ENCODE measurements at regions not wholly inside any gene's neighbourhood (a gene's known extent, or its start where the extent isn't known, plus 50 kb on each side); places are given as distances from the start of the nearest gene placed in this dataset.

- no peak overlapping the region for H3K27ac ChIP-seq (ENCODE audit: low read depth in 1 of 2, low read length in 2 of 2)
- DNase-seq (ENCODE audit: low spot score): no peak
- no peaks in the 10 kb centered on the region for H3K9me3 ChIP-seq (ENCODE audit: control insufficient read depth in 4 of 4, low read length in 3 of 4)
- no peak for TF ChIP-seq JUND (IDR thresholded peaks at IDR 0.05)
- no peak for TF ChIP-seq HNF4G (IDR thresholded peaks at IDR 0.05)
- TF ChIP-seq NR2F2 (IDR thresholded peaks at IDR 0.05): no peak
- TF ChIP-seq MAX (IDR thresholded peaks at IDR 0.05): no peak
- TF ChIP-seq ATF3 (IDR thresholded peaks at IDR 0.05): no peak
- no peak for TF ChIP-seq GABPA (IDR thresholded peaks at IDR 0.05 in 1 of 2, conservative IDR thresholded peaks at IDR 0.05 in 1 of 2)
- TF ChIP-seq HNF4A (conservative IDR thresholded peaks at IDR 0.05): no peak
- TF ChIP-seq RXRA (IDR thresholded peaks at IDR 0.05): no peak
- no peak for TF ChIP-seq FOXA1 (IDR thresholded peaks at IDR 0.05)
- TF ChIP-seq EGR1 (IDR thresholded peaks at IDR 0.05; ENCODE audit: low read depth in 2 of 2): no peak
- no peak for TF ChIP-seq ZBTB33 (IDR thresholded peaks at IDR 0.05)
- TF ChIP-seq TAF1 (conservative IDR thresholded peaks at IDR 0.05): no peak
- no peak for TF ChIP-seq SP1 (IDR thresholded peaks at IDR 0.05)
- TF ChIP-seq YY1 (IDR thresholded peaks at IDR 0.05): no peak
- no peak for TF ChIP-seq FOXA2 (IDR thresholded peaks at IDR 0.05)
- TF ChIP-seq REST (IDR thresholded peaks at IDR 0.05): no peak
- no peaks in the 10 kb centered on the region for H3K36me3 ChIP-seq (ENCODE audit: control insufficient read depth in 4 of 4, insufficient read depth in 3 of 4, low read depth in 1 of 4, low read length in 3 of 4)
- H3K4me1 ChIP-seq (ENCODE audit: control insufficient read depth in 4 of 4, insufficient read depth in 4 of 4, low read length in 3 of 4): no peaks in the 10 kb centered on the region
- H3K9ac ChIP-seq (ENCODE audit: low read depth in 1 of 2, low read length in 2 of 2): no peak overlapping the region
- peaks cover 0 to 2% (median 0%) of the 10 kb centered on the region in 4 donors for H3K27me3 ChIP-seq (ENCODE audit: control insufficient read depth in 4 of 4, insufficient read depth in 4 of 4, low read length in 3 of 4)
- no peak overlapping the region for H3K4me3 ChIP-seq (ENCODE audit: low read depth in 1 of 3, low read length in 3 of 3)
- WGBS: 80% methylated on average over 20 of the region's 20 CpGs
Observed at GRCh38 chr14:101634202-101634849, 73.0 kb downstream of the DIO3 start.

- peaks cover 0 to 2% (median under 1%) of the 10 kb centered on the region in 4 donors for H3K27me3 ChIP-seq (ENCODE audit: control insufficient read depth in 4 of 4, insufficient read depth in 4 of 4, low read length in 3 of 4)
- no peaks in the 10 kb centered on the region for H3K9me3 ChIP-seq (ENCODE audit: control insufficient read depth in 4 of 4, low read length in 3 of 4)
- H3K27ac ChIP-seq (ENCODE audit: low read depth in 1 of 2, low read length in 2 of 2): no peak overlapping the region
- H3K4me1 ChIP-seq (ENCODE audit: control insufficient read depth in 4 of 4, insufficient read depth in 4 of 4, low read length in 3 of 4): no peaks in the 10 kb centered on the region
- H3K9ac ChIP-seq (ENCODE audit: low read depth in 1 of 2, low read length in 2 of 2): no peak overlapping the region
- no peak overlapping the region for H3K4me3 ChIP-seq (ENCODE audit: low read depth in 1 of 3, low read length in 3 of 3)
- WGBS: 90% methylated on average over 56 of the region's 56 CpGs
- no peak for DNase-seq (ENCODE audit: low spot score)
- H3K36me3 ChIP-seq (ENCODE audit: control insufficient read depth in 4 of 4, insufficient read depth in 3 of 4, low read depth in 1 of 4, low read length in 3 of 4): no peaks in the 10 kb centered on the region
- TF ChIP-seq HNF4A (conservative IDR thresholded peaks at IDR 0.05): no peak
- TF ChIP-seq REST (IDR thresholded peaks at IDR 0.05): no peak
- no peak for TF ChIP-seq HNF4G (IDR thresholded peaks at IDR 0.05)
- TF ChIP-seq MAX (IDR thresholded peaks at IDR 0.05): no peak
- no peak for TF ChIP-seq CTCF (IDR thresholded peaks at IDR 0.05; ENCODE audit: low read depth, low read length, missing input control)
- no peak for TF ChIP-seq GABPA (IDR thresholded peaks at IDR 0.05 in 1 of 2, conservative IDR thresholded peaks at IDR 0.05 in 1 of 2)
- no peak for TF ChIP-seq JUND (IDR thresholded peaks at IDR 0.05)
- no peak for TF ChIP-seq EGR1 (IDR thresholded peaks at IDR 0.05; ENCODE audit: low read depth in 2 of 2)
- TF ChIP-seq RAD21 (IDR thresholded peaks at IDR 0.05): no peak
- TF ChIP-seq FOXA2 (IDR thresholded peaks at IDR 0.05): no peak
- no peak for TF ChIP-seq NR2F2 (IDR thresholded peaks at IDR 0.05)
- TF ChIP-seq FOXA1 (IDR thresholded peaks at IDR 0.05): no peak
Observed at GRCh38 chr14:101634850-101635748, 73.8 kb downstream of the DIO3 start.
